GM18520 (cell line): ENCODE measurements at regions not wholly inside any gene's neighbourhood (a gene's known extent, or its start where the extent isn't known, plus 50 kb on each side); places are given as distances from the start of the nearest gene placed in this dataset.

Source experiments
- ATAC-seq: cut with Tn5 transposase; IDR thresholded peaks from one replicate; pipeline ENCODE4 v1.9.1; 2021; ENCODE audit not compliant: unreplicated experiment

DNA sequence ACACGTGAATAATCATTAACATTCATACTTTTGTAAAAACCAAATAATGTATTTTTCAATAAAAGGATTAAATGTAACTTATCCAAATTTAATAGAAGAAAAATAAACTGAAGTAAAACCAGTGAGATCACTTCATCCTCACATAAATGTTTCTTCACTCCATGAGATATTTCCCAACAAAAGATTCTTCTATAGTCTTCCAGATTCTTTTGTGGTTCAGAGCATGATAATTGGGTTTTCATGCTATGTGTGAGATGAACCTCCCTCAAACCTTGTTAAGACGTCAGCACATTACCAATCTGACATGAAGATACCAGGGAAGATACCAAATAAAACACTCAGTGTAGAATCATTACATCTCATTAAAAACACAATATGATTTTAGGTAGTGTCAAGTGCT lies 62.9 kb upstream of the OXGR1 start:
- ATAC-seq: no peak

GRCh38 chr13:97058391-97058790 lies 64.1 kb upstream of the OXGR1 start:
- no peak for ATAC-seq

- no peak for ATAC-seq
These were observed 64.7 kb upstream of the OXGR1 start for GRCh38 chr13:97058926-97059325.

DNA sequence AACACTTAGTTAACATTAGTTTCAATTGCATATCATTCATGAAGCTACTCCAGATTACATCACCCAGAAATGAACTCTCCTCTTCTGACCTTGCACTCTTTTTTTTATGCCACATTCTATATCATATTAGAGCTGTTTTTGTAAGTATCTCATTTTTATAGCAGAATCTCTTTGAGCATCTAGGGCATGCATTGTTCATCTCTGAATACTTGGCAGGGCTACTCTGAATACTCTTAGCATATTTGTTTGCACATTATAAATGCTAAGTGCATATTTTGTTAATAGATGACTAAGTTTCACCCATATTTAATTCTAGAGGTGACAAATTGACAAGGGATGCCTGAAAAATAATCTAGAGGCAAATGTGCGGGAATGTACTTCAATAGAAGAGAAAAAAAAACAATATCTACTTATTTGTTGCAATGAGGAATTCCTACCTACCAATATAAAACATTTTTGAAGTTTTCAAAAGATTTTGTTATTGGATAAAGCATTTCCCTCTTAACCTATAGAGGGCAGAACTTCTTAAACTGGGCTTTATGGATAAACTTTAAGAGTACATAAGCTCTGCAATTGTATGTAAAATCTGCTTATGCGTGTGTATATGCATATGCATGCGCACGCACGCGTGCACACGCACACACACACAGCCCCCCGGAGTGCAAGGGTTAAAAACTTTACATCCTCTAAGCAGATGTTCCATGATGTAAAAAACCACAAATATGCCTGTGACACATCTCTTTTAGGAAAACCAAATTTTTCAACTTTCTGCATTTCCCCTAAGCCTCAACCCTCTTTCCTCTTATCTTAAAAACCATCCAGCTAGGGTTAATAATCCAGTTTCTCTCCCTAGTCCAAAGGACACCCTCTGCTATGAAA lies 73.0 kb upstream of the OXGR1 start:
- ATAC-seq: no peak

DNA sequence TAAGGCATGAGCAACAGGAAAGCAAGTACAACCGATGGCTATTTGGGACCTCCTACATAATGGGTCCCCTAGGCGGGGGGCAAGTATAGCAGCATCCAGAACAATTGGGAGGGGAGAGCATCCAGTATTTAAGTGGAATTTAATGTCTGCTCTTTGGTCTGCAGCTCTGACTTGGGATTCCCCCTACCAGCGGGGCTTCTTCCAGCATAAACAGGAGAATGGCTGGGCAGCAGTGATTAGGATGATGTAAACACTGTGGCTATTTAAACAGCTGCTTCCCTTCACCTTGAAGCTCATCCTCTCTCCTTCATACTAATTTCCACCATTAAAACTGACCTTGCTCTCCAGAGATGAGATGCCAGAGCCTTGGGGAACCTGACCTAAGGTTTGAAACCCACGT lies 73.9 kb upstream of the OXGR1 start:
- ATAC-seq: no peak

DNA sequence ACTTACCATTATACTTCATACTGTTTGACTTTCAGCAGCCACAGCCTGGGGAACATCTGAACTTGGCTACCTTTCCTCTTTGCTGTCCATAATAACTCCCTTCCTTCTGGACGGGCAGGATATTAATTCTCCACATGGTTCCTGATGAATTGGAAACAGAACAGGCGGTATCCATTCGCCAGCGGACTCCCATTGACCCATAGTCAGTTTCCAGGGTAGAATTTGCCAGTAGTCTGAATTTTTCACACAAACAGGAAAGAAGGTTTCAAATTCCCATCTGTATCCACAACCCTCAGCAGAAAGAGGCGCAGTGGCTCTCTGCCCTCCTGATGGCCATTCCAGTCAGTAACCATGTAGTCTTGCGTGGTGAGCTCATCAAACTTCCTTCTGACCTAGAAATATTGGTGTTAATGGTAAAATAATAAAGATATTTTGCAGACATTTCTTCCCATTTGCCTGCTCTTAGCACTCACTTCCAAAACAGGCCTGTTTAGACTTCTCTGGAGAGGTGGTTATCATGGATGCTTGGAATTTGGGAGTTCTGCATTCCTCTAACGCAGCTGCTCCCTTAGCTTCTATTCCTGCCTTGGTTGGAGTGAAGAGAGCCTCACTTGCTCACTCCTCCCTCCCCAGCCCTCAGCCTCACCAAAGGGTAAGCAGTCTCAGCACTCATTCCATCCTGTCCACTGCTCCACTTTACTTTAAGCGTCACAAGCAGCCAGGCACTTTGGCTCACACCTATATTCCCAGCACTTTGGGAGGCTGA lies 75.0 kb upstream of the OXGR1 start:
- no peak for ATAC-seq

- no peak for ATAC-seq
These were observed 78.0 kb upstream of the OXGR1 start for GRCh38 chr13:97072297-97072696.

DNA sequence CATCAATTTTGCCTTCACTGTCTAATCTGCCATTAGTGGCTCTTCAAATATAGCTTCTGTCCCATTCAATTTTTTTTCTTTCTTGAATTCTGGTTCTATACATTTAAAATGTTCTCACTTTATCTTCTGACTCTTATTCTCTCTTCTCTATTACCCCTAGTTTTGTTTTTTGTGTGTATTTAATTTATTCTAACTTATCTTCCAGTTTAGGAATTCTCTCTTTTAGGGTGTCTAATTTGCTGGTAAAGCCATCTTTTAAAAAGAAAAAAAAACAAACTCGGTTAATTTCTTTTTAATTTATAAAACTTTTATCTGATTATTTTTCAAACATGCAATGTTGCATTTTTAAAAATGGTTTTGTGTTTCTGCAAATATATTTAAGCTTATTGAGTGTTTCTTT lies 80.3 kb upstream of the OXGR1 start:
- ATAC-seq: no peak

DNA sequence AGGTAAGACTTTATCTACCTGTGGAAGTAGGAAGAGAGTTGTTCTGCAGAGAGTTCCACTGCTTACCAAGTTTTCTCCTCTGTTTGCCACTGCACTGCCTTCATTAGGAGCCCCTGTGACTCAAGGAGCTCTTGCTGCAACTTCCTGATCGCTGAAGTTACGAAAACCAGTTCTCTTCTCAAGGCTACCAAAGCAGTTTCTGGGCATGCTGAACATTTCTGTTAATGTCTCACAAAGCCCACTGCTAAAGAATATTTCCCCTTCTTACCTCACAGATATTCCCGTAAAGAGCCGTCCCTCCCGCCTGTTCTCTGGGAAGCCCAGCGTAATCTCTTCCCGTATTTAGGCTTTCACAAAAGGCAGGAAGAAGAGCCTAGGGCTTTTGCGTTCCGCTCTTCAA lies 82.6 kb upstream of the OXGR1 start:
- no peak for ATAC-seq

GRCh38 chr13:97077341-97077740 lies 83.1 kb upstream of the OXGR1 start:
- ATAC-seq: no peak

DNA sequence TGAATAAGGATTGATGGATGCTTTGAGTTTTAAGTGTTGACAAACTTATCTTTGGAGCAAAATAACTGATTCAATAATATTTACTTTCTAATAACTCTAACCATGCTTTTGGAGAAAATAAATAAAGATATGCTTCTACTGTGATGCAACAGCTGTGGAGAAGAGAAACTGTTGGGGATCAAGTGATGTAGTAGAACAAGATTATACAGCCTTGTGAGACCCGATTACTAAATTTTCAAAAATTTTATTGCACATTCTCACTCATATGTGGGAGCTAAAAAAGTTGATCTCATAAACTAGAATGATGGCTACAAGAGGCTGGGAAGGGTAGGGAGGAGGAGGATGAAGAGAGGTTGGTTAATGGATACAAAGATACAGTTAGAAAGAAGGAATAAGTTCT lies 85.5 kb upstream of the OXGR1 start:
- ATAC-seq: no peak

- ATAC-seq: no peak
These were observed 88.4 kb upstream of the OXGR1 start for GRCh38 chr13:97082461-97083207.

GRCh38 chr13:97091196-97091595 lies 96.9 kb upstream of the OXGR1 start:
- no peak for ATAC-seq

DNA sequence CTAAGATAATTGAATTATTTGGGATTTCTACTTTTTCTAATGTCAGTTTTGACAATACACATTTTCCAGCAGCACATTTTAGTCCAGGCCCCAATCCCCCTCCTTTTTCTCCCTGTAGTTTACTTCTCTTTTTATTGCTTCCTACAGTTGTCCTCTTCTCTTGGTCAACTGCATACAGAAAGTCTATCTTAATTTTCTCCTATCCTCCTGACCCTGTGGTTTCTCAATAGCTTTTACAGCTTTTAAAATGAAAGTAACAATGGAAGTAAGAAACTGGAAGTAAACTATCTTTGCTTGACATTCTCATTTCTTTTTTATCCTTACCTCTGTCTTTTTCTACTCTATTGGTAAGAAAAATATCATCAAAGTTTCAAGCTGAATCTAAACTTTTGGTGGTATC lies 106.5 kb upstream of the OXGR1 start:
- no peak for ATAC-seq

DNA sequence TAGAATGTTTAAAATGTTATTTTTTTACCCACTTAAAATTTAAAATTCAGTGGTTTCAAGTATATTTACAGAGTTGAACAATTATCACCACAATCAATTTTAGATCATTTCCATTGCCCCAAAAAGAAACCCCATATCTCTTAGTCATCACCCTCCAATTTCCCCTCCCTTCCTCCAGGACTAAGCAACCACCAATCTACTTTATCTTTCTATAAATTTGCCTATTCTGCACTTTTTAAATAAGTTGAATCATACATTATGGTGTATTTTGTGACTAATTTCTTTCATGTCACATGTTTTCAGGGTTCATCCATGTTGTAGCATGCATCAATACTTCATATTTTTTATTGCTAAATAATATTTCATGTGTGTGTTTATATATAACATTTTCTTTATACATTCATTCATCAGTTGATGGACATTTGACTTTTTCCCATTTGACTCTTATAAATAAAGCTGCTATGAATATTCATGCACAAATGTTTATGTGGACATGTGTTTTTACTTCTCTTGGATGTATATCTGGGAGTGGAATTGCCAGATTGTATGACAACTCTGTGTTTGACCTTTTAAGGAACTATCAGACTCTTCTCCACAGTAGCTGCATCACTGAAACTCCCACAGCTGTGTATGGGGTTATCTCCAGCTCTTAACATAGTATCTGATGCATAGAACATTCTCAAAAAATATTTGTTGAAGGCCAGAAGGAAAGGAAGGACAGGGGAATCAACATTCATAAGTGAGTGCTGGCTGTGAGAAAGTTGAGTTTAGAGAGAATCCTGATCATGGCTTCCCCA lies 107.8 kb upstream of the OXGR1 start:
- ATAC-seq: no peak

- no peak for ATAC-seq
These were observed 112.0 kb upstream of the OXGR1 start for GRCh38 chr13:97106323-97106722.

- no peak for ATAC-seq
These were observed 113.7 kb upstream of the OXGR1 start for GRCh38 chr13:97107815-97108529.

- no peak for ATAC-seq
These were observed 113.6 kb upstream of the MBNL2 start for GRCh38 chr13:97108530-97108900.

DNA sequence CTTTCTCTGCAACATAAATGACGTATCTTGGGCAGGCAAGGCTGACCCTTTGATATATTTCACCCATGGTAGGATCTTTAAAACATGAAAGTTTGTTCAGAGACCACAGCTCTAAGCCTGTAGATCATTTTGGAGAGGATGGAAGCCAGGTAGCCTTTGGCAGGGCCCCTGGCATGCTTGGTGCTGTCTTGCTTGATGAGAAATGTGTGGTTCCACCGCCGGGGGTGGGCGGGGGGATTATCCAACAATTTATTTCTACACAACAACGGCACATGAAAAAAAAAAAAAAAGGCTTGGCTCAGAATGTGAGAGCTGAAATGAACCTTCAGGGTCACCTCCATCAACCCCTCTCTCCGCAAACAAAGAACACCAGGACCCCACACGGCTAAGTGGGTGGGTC lies 112.9 kb upstream of the MBNL2 start:
- ATAC-seq: no peak

GRCh38 chr13:97109841-97110492 lies 112.2 kb upstream of the MBNL2 start:
- ATAC-seq: peak; percentile 94
